Neural cell (in vitro differentiated cells): ENCODE measurements at regions not wholly inside any gene's neighbourhood (a gene's known extent, or its start where the extent isn't known, plus 50 kb on each side); places are given as distances from the start of the nearest gene placed in this dataset.

Experiments used
- H2AFZ ChIP-seq: fragments of 200-600, 300-800 bp; sonication (generic), shearing (Covaris generic); 2 replicates; pipeline ENCODE4 v1.6.0; 2014; ENCODE audit warnings: low read depth, mild to moderate bottlenecking, antibody characterized with exemption, low read length, moderate library complexity
- H3F3A ChIP-seq: fragments of 200-600 bp; shearing (Covaris generic); 2 replicates; pipeline ENCODE4 v1.6.1; 2016; ENCODE audit warnings: mild to moderate bottlenecking, moderate library complexity, mixed read lengths, antibody characterized with exemption, low read length; ENCODE audit not compliant: insufficient read depth, poor library complexity, severe bottlenecking
- H3K27ac ChIP-seq: fragments of 200-600, 300-800 bp; sonication (generic), shearing (Covaris generic); 2 replicates; pipeline ENCODE4 v1.5.1; 2014; ENCODE audit warnings: mild to moderate bottlenecking, low read length, moderate library complexity
- H3K27me3 ChIP-seq: fragments of 300-800, 200-600 bp; sonication (generic), shearing (Covaris generic); 2 replicates; pipeline ENCODE4 v1.6.0; 2014; ENCODE audit warnings: mild to moderate bottlenecking, low read depth, low read length, moderate library complexity; ENCODE audit not compliant: insufficient read depth
- H3K36me3 ChIP-seq: fragments of 300-800, 200-600 bp; sonication (generic), shearing (Covaris generic); 2 replicates; pipeline ENCODE4 v1.5.1; 2014; ENCODE audit warnings: mild to moderate bottlenecking, antibody characterized with exemption, low read length, moderate library complexity; ENCODE audit not compliant: insufficient read depth
- H3K4me2 ChIP-seq: fragments of 300-800, 200-600 bp; sonication (generic), shearing (Covaris generic); 2 replicates; pipeline ENCODE4 v1.6.0; 2014; ENCODE audit warnings: mild to moderate bottlenecking, low read length
- H3K4me3 ChIP-seq: fragments of 300-800, 200-600 bp; sonication (generic), shearing (Covaris generic); 2 replicates; pipeline ENCODE4 v1.5.1; 2014; ENCODE audit warnings: mild to moderate bottlenecking, low read length, moderate library complexity
- H3K79me2 ChIP-seq: fragments of 200-600 bp; shearing (Covaris generic); replicated peaks from 2 replicates; pipeline ENCODE4 v1.6.0; 2014; ENCODE audit warnings: mild to moderate bottlenecking, low read length, moderate library complexity; ENCODE audit not compliant: insufficient read depth
- H3K9ac ChIP-seq: fragments of 300-800, 200-600 bp; sonication (generic), shearing (Covaris generic); 2 replicates; pipeline ENCODE4 v1.6.1; 2016; ENCODE audit warnings: mild to moderate bottlenecking, low read length, mixed read lengths
- H3K9me2 ChIP-seq: fragments of 200-600 bp; shearing (Covaris generic); 2 replicates; pipeline ENCODE4 v1.6.1; 2016; ENCODE audit warnings: mild to moderate bottlenecking, low read length, mixed read lengths; ENCODE audit not compliant: insufficient read depth
- H3K9me3 ChIP-seq: fragments of 200-600, 300-800 bp; sonication (generic), shearing (Covaris generic); 2 replicates; pipeline ENCODE4 v1.6.1; 2016; ENCODE audit warnings: mild to moderate bottlenecking, mixed run types, low read length, moderate library complexity, mixed read lengths
- H4K20me1 ChIP-seq: fragments of 200-600 bp; shearing (Covaris generic); 2 replicates; pipeline ENCODE4 v1.6.1; 2016; ENCODE audit warnings: mild to moderate bottlenecking, mixed run types; ENCODE audit not compliant: insufficient read depth
- EP300 ChIP-seq: fragments of 450-650 bp; conservative IDR thresholded peaks from 2 replicates; pipeline ENCODE4 v1.6.1; 2014; ENCODE audit warnings: antibody characterized with exemption, mild to moderate bottlenecking, moderate library complexity; ENCODE audit not compliant: poor library complexity, severe bottlenecking
- EZH2 ChIP-seq: fragments of 200-600, 300-800 bp; shearing (Covaris generic), sonication (generic); IDR thresholded peaks from 2 replicates; pipeline ENCODE4 v1.6.1; 2014; ENCODE audit warnings: antibody characterized with exemption, low read length, borderline replicate concordance, mild to moderate bottlenecking; ENCODE audit not compliant: insufficient read depth, poor library complexity, severe bottlenecking
- MXI1 ChIP-seq: fragments of 450-650 bp; conservative IDR thresholded peaks from 2 replicates; pipeline ENCODE4 v1.6.1; 2014; ENCODE audit warnings: antibody characterized with exemption, mild to moderate bottlenecking; ENCODE audit not compliant: poor library complexity, severe bottlenecking
- POLR2AphosphoS5 ChIP-seq: IDR thresholded peaks from 2 replicates; pipeline ENCODE4 v1.6.1; 2012
- RAD21 ChIP-seq: fragments of 450-650 bp; conservative IDR thresholded peaks from 2 replicates; pipeline ENCODE4 v1.6.1; 2014; ENCODE audit warnings: antibody characterized with exemption, mild to moderate bottlenecking, moderate library complexity
- SMC3 ChIP-seq: fragments of 450-650 bp; conservative IDR thresholded peaks from 2 replicates; pipeline ENCODE4 v1.6.1; 2014; ENCODE audit warnings: antibody characterized with exemption, mild to moderate bottlenecking, moderate library complexity; ENCODE audit not compliant: poor library complexity
- TAF1 ChIP-seq: IDR thresholded peaks from 2 replicates; pipeline ENCODE4 v1.6.1; 2012; ENCODE audit warnings: low read depth
- TF ChIP-seq, protein P1 (sequence below): fragments of 450-650 bp; IDR thresholded peaks from 2 replicates; pipeline ENCODE4 v1.5.1; 2014; ENCODE audit warnings: antibody characterized with exemption, mild to moderate bottlenecking, moderate library complexity; ENCODE audit not compliant: poor library complexity, severe bottlenecking
- TF ChIP-seq, protein P2 (sequence below): IDR thresholded peaks from 2 replicates; pipeline ENCODE4 v1.6.1; 2012; ENCODE audit warnings: borderline replicate concordance

DNA sequence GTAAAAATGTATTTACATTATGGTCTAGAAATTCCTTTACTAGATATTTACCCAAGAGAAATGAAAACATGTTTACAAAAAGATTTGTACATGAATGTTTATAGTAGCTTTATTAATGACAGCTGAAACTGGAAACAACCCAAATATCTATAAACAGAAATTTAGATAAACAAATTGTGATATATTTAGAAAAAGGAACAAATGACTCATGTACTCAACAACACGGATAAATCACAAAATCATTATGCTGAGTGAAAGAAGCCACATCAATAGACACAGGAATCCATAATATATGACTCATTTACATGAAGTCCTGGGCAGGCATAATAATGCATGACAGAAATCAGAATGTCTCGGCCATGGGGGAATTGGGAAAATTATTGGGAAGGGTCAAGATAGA lies 1020.2 kb downstream of the SQOR start:
- H2AFZ ChIP-seq: no peak overlapping the region
- no peaks in the 10 kb centered on the region for H3F3A ChIP-seq
- no peak overlapping the region for H3K9ac ChIP-seq
- H3K4me2 ChIP-seq: no peak overlapping the region
- H3K27me3 ChIP-seq: no peaks in the 10 kb centered on the region
- no peak overlapping the region for H3K4me3 ChIP-seq
- H3K79me2 ChIP-seq: no peaks in the 10 kb centered on the region
- no peaks in the 10 kb centered on the region for H3K9me2 ChIP-seq
- H3K27ac ChIP-seq: no peak overlapping the region
- no peaks in the 10 kb centered on the region for H3K9me3 ChIP-seq
- H4K20me1 ChIP-seq: no peaks in the 10 kb centered on the region
- no peaks in the 10 kb centered on the region for H3K36me3 ChIP-seq
- TF ChIP-seq EP300 (no peak), MXI1 (no peak), TAF1 (no peak), SMC3 (no peak), EZH2 (no peak), RAD21 (no peak), POLR2AphosphoS5 (no peak)
- TF ChIP-seq, protein P1, sequence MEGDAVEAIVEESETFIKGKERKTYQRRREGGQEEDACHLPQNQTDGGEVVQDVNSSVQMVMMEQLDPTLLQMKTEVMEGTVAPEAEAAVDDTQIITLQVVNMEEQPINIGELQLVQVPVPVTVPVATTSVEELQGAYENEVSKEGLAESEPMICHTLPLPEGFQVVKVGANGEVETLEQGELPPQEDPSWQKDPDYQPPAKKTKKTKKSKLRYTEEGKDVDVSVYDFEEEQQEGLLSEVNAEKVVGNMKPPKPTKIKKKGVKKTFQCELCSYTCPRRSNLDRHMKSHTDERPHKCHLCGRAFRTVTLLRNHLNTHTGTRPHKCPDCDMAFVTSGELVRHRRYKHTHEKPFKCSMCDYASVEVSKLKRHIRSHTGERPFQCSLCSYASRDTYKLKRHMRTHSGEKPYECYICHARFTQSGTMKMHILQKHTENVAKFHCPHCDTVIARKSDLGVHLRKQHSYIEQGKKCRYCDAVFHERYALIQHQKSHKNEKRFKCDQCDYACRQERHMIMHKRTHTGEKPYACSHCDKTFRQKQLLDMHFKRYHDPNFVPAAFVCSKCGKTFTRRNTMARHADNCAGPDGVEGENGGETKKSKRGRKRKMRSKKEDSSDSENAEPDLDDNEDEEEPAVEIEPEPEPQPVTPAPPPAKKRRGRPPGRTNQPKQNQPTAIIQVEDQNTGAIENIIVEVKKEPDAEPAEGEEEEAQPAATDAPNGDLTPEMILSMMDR: no peak
- TF ChIP-seq, protein P2, sequence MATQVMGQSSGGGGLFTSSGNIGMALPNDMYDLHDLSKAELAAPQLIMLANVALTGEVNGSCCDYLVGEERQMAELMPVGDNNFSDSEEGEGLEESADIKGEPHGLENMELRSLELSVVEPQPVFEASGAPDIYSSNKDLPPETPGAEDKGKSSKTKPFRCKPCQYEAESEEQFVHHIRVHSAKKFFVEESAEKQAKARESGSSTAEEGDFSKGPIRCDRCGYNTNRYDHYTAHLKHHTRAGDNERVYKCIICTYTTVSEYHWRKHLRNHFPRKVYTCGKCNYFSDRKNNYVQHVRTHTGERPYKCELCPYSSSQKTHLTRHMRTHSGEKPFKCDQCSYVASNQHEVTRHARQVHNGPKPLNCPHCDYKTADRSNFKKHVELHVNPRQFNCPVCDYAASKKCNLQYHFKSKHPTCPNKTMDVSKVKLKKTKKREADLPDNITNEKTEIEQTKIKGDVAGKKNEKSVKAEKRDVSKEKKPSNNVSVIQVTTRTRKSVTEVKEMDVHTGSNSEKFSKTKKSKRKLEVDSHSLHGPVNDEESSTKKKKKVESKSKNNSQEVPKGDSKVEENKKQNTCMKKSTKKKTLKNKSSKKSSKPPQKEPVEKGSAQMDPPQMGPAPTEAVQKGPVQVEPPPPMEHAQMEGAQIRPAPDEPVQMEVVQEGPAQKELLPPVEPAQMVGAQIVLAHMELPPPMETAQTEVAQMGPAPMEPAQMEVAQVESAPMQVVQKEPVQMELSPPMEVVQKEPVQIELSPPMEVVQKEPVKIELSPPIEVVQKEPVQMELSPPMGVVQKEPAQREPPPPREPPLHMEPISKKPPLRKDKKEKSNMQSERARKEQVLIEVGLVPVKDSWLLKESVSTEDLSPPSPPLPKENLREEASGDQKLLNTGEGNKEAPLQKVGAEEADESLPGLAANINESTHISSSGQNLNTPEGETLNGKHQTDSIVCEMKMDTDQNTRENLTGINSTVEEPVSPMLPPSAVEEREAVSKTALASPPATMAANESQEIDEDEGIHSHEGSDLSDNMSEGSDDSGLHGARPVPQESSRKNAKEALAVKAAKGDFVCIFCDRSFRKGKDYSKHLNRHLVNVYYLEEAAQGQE: no peak

DNA sequence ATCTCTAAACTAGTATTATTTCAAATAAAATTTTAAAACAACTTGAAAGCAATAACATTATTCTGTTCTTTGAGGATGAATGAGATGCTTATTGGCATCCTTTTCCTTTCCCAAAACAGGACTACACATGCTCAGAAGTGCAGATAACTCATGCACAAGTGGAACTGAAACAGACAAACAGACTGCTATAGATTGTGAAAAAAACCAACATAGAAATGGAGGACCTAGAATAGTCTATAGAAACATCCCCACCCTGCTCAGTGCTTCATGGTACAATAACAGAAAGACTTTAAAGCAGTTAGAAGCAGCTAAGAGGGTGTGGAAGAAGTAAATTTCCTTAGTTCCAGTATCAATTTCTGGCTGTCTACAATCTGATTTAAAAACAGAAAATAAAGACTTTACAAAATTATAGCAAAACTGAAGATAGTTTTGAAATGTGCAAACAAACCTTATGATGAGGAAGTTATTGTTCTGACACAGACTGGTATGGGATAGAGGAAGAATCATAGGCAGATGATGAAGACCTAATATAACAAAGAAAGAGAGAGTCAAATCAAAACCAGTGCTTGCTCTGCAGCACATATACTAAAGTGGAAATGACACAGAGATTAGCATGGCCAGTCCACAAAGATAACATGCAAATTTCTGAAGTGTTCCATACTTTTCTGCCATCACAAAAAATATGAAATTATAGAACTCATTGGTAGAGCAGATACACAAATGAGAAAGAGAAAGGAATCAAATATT lies 1025.4 kb downstream of the SQOR start:
- no peaks in the 10 kb centered on the region for H4K20me1 ChIP-seq
- H3K27me3 ChIP-seq: no peaks in the 10 kb centered on the region
- no peak overlapping the region for H3K9ac ChIP-seq
- TF ChIP-seq SMC3 (no peak), POLR2AphosphoS5 (no peak), RAD21 (no peak), TAF1 (no peak), EZH2 (no peak), MXI1 (no peak), EP300 (no peak)
- TF ChIP-seq, protein P1: no peak
- TF ChIP-seq, protein P2: no peak
- H3K36me3 ChIP-seq: no peaks in the 10 kb centered on the region
- H3K9me2 ChIP-seq: no peaks in the 10 kb centered on the region
- no peak overlapping the region for H3K27ac ChIP-seq
- no peaks in the 10 kb centered on the region for H3F3A ChIP-seq
- H3K4me3 ChIP-seq: no peak overlapping the region
- H3K79me2 ChIP-seq: no peaks in the 10 kb centered on the region
- no peaks in the 10 kb centered on the region for H3K9me3 ChIP-seq
- H2AFZ ChIP-seq: no peak overlapping the region
- H3K4me2 ChIP-seq: no peak overlapping the region
